Esophagus squamous epithelium (tissue), 5 donors: ENCODE measurements at regions not wholly inside any gene's neighbourhood (a gene's known extent, or its start where the extent isn't known, plus 50 kb on each side); places are given as distances from the start of the nearest gene placed in this dataset.

Source experiments
- DNase-seq: peaks from one replicate; lab custom pipeline; 2025; lab: John Stamatoyannopoulos, UW
- H3K27ac ChIP-seq, 4 donors: fragments of 200-600 bp; sonication (generic); one replicate each; pipeline ENCODE4 v1.5.1; 2016 to 2019; ENCODE audit warnings: mild to moderate bottlenecking in 1 of 4
- H3K27me3 ChIP-seq, 4 donors: fragments of 200-600 bp; sonication (generic); 1 replicate in 3 of 4; 2 replicates in 1 of 4; pipeline versions ENCODE4 v1.5.1 to v1.6.0; 2017 to 2021; ENCODE audit warnings: antibody characterized with exemption in 1 of 4
- H3K36me3 ChIP-seq, 3 donors: fragments of 200-600 bp; sonication (generic); one replicate each; pipeline ENCODE4 v1.5.1; 2016 to 2019
- H3K4me1 ChIP-seq, 3 donors: fragments of 200-600 bp; sonication (generic); one replicate each; pipeline ENCODE4 v1.5.1; 2017 to 2019
- H3K4me3 ChIP-seq, 4 donors: fragments of 200-600 bp; sonication (generic); 1 replicate in 3 of 4; 2 replicates in 1 of 4; pipeline ENCODE4 v1.5.1; 2016 to 2019; ENCODE audit warnings: mild to moderate bottlenecking in 2 of 4, moderate library complexity in 1 of 4
- H3K9me3 ChIP-seq, 3 donors: fragments of 200-600 bp; sonication (generic); one replicate each; pipeline ENCODE4 v1.5.1; 2016 to 2019
- POLR2A ChIP-seq, 4 donors: fragments of 450-650 bp; IDR thresholded peaks; one replicate each; pipeline ENCODE4 v1.6.1; 2017; ENCODE audit warnings: antibody characterized with exemption in 4 of 4, mild to moderate bottlenecking in 4 of 4, moderate library complexity in 3 of 4
- WGBS, 2 donors: methylation state at CpG; one replicate each; pipeline ENCODE4 v1.1.5; 2018; 5-methylcytosine and 5-hydroxymethylcytosine counted together
- intact Hi-C: fragments of 100-400 bp; cut with DNase I; formaldehyde crosslinking; loops from one replicate; pipeline ENCODE4 v1.15.0; 2022
- TF ChIP-seq, protein P1 (sequence below), 6 experiments: fragments of 450-650 bp in 4 of 6; fragments of 200-600 bp in 2 of 6; sonication (generic) in 2 of 6; IDR thresholded peaks; one replicate each; pipeline ENCODE4 v1.5.1; 2016 to 2019; ENCODE audit warnings: antibody characterized with exemption in 6 of 6, mild to moderate bottlenecking in 4 of 6, moderate library complexity in 4 of 6
- donor health status: DM: yes; HTN: yes; CAD: no.

DNA sequence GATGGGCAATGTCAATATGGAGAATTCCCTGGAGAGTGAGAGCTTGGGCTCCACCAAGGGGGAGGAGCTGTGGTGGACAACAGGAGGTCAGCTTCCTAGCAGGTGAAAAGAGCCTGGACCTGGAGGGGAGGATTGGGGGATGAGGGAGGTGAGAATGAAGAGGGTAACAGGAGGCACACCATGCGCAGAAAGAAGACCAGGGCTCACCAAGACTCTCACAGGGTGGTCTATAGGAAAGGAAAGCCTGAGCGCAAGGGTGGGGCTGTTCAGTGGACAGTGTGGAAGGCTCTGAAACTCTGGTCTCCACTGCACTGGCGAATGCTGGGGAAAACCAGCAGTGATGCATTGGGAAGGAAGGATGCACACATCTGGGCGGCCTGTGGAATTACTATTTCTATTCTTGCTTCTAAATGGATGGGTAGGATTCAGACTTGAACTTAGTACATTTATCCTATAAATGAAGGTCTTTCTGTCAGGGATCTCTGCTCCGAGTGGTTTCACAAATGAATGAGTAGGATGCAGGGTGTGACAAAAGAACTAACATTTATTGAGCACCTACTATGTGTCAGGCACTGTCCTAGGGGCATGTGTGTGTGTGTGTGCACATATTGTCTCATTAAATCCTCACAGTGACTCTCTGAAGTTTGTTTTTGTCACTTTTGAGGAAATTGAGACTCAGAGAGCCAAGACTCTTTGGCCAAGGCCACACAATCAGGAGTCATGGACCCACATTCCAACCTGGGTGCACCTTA lies 152.7 kb downstream of the CD83 start:
- no peaks in the 10 kb centered on the region for H3K27me3 ChIP-seq
- TF ChIP-seq, protein P1, sequence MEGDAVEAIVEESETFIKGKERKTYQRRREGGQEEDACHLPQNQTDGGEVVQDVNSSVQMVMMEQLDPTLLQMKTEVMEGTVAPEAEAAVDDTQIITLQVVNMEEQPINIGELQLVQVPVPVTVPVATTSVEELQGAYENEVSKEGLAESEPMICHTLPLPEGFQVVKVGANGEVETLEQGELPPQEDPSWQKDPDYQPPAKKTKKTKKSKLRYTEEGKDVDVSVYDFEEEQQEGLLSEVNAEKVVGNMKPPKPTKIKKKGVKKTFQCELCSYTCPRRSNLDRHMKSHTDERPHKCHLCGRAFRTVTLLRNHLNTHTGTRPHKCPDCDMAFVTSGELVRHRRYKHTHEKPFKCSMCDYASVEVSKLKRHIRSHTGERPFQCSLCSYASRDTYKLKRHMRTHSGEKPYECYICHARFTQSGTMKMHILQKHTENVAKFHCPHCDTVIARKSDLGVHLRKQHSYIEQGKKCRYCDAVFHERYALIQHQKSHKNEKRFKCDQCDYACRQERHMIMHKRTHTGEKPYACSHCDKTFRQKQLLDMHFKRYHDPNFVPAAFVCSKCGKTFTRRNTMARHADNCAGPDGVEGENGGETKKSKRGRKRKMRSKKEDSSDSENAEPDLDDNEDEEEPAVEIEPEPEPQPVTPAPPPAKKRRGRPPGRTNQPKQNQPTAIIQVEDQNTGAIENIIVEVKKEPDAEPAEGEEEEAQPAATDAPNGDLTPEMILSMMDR (IDR thresholded peaks at IDR 0.05): no peak
- TF ChIP-seq POLR2A (IDR thresholded peaks at IDR 0.05): no peak
- no peaks in the 10 kb centered on the region for H3K36me3 ChIP-seq
- DNase-seq: no peak
- WGBS, 2 donors: 87 to 97% methylated on average over 5 of the region's 5 CpGs
- peaks cover 20 to 57% (median 22%) of the 10 kb centered on the region in 3 donors for H3K4me1 ChIP-seq
- no peak overlapping the region for H3K4me3 ChIP-seq
- intact Hi-C loops: no loop called here
- H3K27ac ChIP-seq: peak overlapping the region; percentile 63 to 87 (median 72)
- peaks cover 0 to 7% (median 0%) of the 10 kb centered on the region in 3 donors for H3K9me3 ChIP-seq

- H3K27me3 ChIP-seq: no peaks in the 10 kb centered on the region
- H3K9me3 ChIP-seq: peaks cover 0 to 7% (median 0%) of the 10 kb centered on the region in 3 donors
- TF ChIP-seq, protein P1 (IDR thresholded peaks at IDR 0.05): peak in 2 of 6 experiments; percentile 19 to 34
- no peak for TF ChIP-seq POLR2A (IDR thresholded peaks at IDR 0.05)
- H3K36me3 ChIP-seq: no peaks in the 10 kb centered on the region
- H3K4me1 ChIP-seq: peaks cover 29 to 65% (median 31%) of the 10 kb centered on the region in 3 donors
- no peak overlapping the region for H3K4me3 ChIP-seq
- intact Hi-C loops: no loop called here
- 26 to 49% methylated on average over 10 to 11 of the region's 11 CpGs for WGBS, 2 donors
- H3K27ac ChIP-seq: peak overlapping the region; percentile 72 to 87 (median 79)
- no peak for DNase-seq
Observed at GRCh38 chr6:14270925-14271788, 153.6 kb downstream of the CD83 start.

GRCh38 chr6:14271789-14272736 lies 154.5 kb downstream of the CD83 start:
- intact Hi-C loops: no loop called here
- Histone ChIP-seq H3K36me3 (no peaks in the 10 kb centered on the region), H3K4me1 (peaks cover 35 to 74% (median 40%) of the 10 kb centered on the region in 3 donors), H3K4me3 (no peak overlapping the region), H3K9me3 (peaks cover 0 to 7% (median 0%) of the 10 kb centered on the region in 3 donors), H3K27me3 (no peaks in the 10 kb centered on the region), H3K27ac (peak overlapping the region; percentile 71 to 87 (median 79))
- 39 to 52% methylated on average over 4 of the region's 4 CpGs for WGBS, 2 donors
- no peak for TF ChIP-seq POLR2A (IDR thresholded peaks at IDR 0.05)
- TF ChIP-seq, protein P1 (IDR thresholded peaks at IDR 0.05): no peak
- no peak for DNase-seq

GRCh38 chr6:14272737-14273085 lies 155.1 kb downstream of the CD83 start:
- H3K4me1 ChIP-seq: peaks cover 35 to 81% (median 45%) of the 10 kb centered on the region in 3 donors
- 100% methylated on average over 1 of the region's 1 CpG for WGBS, 2 donors
- no peaks in the 10 kb centered on the region for H3K36me3 ChIP-seq
- intact Hi-C loops: no loop called here
- peak overlapping the region; percentile 71 to 87 (median 79) for H3K27ac ChIP-seq
- no peaks in the 10 kb centered on the region for H3K27me3 ChIP-seq
- H3K4me3 ChIP-seq: no peak overlapping the region
- TF ChIP-seq, protein P1 (IDR thresholded peaks at IDR 0.05): no peak
- no peak for TF ChIP-seq POLR2A (IDR thresholded peaks at IDR 0.05)
- no peak for DNase-seq
- H3K9me3 ChIP-seq: peaks cover 0 to 7% (median 0%) of the 10 kb centered on the region in 3 donors
